A549 (cell line): ENCODE measurements at regions not wholly inside any gene's neighbourhood (a gene's known extent, or its start where the extent isn't known, plus 50 kb on each side); places are given as distances from the start of the nearest gene placed in this dataset.

Experiments
- CEBPB ChIP-seq, 2 experiments: fragments of >200 bp in 1 of 2; sonication (Bioruptor Twin) in 1 of 2; formaldehyde crosslinking in 1 of 2; IDR thresholded peaks; 2 replicates each; pipeline ENCODE4 v1.6.1; 2012 to 2016
- EHF ChIP-seq: fragments of 250-450 bp; sonication (Bioruptor Pico); IDR thresholded peaks from 2 replicates; pipeline ENCODE4 v1.5.0; 2020; ENCODE audit warnings: mild to moderate bottlenecking
- EP300 ChIP-seq, 2 experiments: fragments of >200 bp; sonication (Bioruptor Twin); formaldehyde crosslinking; IDR thresholded peaks; 2 replicates in 1 of 2; 3 replicates in 1 of 2; pipeline ENCODE4 v1.6.1; 2016 to 2017
- POLR2A ChIP-seq: IDR thresholded peaks from 2 replicates; pipeline ENCODE4 v1.6.1; 2012; ENCODE audit warnings: mild to moderate bottlenecking, low read length
- ZFP36 ChIP-seq: fragments of 450-650 bp; IDR thresholded peaks from 2 replicates; pipeline ENCODE4 v1.6.1; 2014; ENCODE audit warnings: borderline replicate concordance; ENCODE audit not compliant: partially characterized antibody
- TF ChIP-seq, protein P1 (sequence below): fragments of >200 bp; sonication (Bioruptor Twin); formaldehyde crosslinking; IDR thresholded peaks from 3 replicates; pipeline ENCODE4 v1.5.1; 2016
- TF ChIP-seq, protein P2 (sequence below): fragments of 450-650 bp; IDR thresholded peaks from 2 replicates; pipeline ENCODE4 v1.6.1; 2014; ENCODE audit warnings: antibody characterized with exemption
- TF ChIP-seq, protein P3 (sequence below): fragments of >200 bp; sonication (Bioruptor Twin); formaldehyde crosslinking; IDR thresholded peaks from 3 replicates; pipeline ENCODE4 v1.6.1; 2016

DNA sequence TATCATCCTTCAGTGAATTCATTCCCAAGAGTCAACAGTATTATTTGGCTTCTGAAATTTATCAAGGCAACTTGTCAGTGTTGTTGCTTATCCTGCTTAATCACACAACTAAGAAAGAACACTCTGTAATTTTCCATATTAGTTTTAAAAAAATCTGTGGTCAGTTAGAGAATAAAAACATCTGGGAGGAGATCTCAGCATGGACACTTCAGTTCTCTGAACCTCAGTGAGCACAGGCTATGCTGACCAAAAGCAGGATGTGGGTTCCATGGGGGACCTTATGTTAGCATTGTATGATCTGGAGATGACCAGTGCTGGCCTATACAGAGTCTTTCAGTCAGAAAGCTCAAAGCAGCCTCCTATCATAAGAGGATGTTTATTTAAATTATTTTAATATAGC is 79.1 kb upstream of the KLHL14 start:
- TF ChIP-seq, protein P1, sequence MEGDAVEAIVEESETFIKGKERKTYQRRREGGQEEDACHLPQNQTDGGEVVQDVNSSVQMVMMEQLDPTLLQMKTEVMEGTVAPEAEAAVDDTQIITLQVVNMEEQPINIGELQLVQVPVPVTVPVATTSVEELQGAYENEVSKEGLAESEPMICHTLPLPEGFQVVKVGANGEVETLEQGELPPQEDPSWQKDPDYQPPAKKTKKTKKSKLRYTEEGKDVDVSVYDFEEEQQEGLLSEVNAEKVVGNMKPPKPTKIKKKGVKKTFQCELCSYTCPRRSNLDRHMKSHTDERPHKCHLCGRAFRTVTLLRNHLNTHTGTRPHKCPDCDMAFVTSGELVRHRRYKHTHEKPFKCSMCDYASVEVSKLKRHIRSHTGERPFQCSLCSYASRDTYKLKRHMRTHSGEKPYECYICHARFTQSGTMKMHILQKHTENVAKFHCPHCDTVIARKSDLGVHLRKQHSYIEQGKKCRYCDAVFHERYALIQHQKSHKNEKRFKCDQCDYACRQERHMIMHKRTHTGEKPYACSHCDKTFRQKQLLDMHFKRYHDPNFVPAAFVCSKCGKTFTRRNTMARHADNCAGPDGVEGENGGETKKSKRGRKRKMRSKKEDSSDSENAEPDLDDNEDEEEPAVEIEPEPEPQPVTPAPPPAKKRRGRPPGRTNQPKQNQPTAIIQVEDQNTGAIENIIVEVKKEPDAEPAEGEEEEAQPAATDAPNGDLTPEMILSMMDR: no peak
- TF ChIP-seq, protein P2, sequence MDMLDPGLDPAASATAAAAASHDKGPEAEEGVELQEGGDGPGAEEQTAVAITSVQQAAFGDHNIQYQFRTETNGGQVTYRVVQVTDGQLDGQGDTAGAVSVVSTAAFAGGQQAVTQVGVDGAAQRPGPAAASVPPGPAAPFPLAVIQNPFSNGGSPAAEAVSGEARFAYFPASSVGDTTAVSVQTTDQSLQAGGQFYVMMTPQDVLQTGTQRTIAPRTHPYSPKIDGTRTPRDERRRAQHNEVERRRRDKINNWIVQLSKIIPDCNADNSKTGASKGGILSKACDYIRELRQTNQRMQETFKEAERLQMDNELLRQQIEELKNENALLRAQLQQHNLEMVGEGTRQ: no peak
- no peak for TF ChIP-seq EP300 (IDR thresholded peaks at IDR 0.05)
- TF ChIP-seq CEBPB (IDR thresholded peaks at IDR 0.05): no peak
- TF ChIP-seq EHF (CRISPR knock-in tag): no peak
- no peak for TF ChIP-seq POLR2A
- TF ChIP-seq, protein P3, sequence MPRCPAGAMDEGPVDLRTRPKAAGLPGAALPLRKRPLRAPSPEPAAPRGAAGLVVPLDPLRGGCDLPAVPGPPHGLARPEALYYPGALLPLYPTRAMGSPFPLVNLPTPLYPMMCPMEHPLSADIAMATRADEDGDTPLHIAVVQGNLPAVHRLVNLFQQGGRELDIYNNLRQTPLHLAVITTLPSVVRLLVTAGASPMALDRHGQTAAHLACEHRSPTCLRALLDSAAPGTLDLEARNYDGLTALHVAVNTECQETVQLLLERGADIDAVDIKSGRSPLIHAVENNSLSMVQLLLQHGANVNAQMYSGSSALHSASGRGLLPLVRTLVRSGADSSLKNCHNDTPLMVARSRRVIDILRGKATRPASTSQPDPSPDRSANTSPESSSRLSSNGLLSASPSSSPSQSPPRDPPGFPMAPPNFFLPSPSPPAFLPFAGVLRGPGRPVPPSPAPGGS: no peak
- no peak for TF ChIP-seq ZFP36
